ENCODE measurements at regions not wholly inside any gene's neighbourhood (a gene's known extent, or its start where the extent isn't known, plus 50 kb on each side); places are given as distances from the start of the nearest gene placed in this dataset.
"Not testable (repeated sequence)": the region's sequence is repeated elsewhere in the genome, so short reads cannot be mapped to it uniquely, and the experiment has no call there.

- no peak for DNase-seq (ENCODE audit: low spot score)
- H3K4me1 ChIP-seq (ENCODE audit: insufficient read depth, poor library complexity, severe bottlenecking) = no peaks in the 10 kb centered on the region
- no peak for ATAC-seq (ENCODE audit: low read depth)
- no peaks in the 10 kb centered on the region for H3K36me3 ChIP-seq (ENCODE audit: low read depth)
- H3K27me3 ChIP-seq (ENCODE audit: insufficient read depth, poor library complexity, severe bottlenecking) = no peaks in the 10 kb centered on the region
- no peak overlapping the region for H3K27ac ChIP-seq (ENCODE audit: poor library complexity, severe bottlenecking)
- TF ChIP-seq, protein P1, sequence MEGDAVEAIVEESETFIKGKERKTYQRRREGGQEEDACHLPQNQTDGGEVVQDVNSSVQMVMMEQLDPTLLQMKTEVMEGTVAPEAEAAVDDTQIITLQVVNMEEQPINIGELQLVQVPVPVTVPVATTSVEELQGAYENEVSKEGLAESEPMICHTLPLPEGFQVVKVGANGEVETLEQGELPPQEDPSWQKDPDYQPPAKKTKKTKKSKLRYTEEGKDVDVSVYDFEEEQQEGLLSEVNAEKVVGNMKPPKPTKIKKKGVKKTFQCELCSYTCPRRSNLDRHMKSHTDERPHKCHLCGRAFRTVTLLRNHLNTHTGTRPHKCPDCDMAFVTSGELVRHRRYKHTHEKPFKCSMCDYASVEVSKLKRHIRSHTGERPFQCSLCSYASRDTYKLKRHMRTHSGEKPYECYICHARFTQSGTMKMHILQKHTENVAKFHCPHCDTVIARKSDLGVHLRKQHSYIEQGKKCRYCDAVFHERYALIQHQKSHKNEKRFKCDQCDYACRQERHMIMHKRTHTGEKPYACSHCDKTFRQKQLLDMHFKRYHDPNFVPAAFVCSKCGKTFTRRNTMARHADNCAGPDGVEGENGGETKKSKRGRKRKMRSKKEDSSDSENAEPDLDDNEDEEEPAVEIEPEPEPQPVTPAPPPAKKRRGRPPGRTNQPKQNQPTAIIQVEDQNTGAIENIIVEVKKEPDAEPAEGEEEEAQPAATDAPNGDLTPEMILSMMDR (IDR thresholded peaks at IDR 0.05; ENCODE audit: poor library complexity, severe bottlenecking) = no peak
- H3K9me3 ChIP-seq (ENCODE audit: severe bottlenecking) = peaks cover under 1% of the 10 kb centered on the region
- H3K4me3 ChIP-seq (ENCODE audit: severe bottlenecking) = no peak overlapping the region
Measured at GRCh38 chr9:102714184-102714583, 280.9 kb upstream of the CYLC2 start.

GRCh38 chr9:102712910-102713309 is 282.2 kb upstream of the CYLC2 start:
- not testable (repeated sequence) for DNase-seq (ENCODE audit: low spot score); H3K4me1 ChIP-seq (ENCODE audit: insufficient read depth, poor library complexity, severe bottlenecking); H3K36me3 ChIP-seq (ENCODE audit: low read depth); H3K27ac ChIP-seq (ENCODE audit: poor library complexity, severe bottlenecking); ATAC-seq (ENCODE audit: low read depth); H3K9me3 ChIP-seq (ENCODE audit: severe bottlenecking); H3K4me3 ChIP-seq (ENCODE audit: severe bottlenecking); H3K27me3 ChIP-seq (ENCODE audit: insufficient read depth, poor library complexity, severe bottlenecking)

DNA sequence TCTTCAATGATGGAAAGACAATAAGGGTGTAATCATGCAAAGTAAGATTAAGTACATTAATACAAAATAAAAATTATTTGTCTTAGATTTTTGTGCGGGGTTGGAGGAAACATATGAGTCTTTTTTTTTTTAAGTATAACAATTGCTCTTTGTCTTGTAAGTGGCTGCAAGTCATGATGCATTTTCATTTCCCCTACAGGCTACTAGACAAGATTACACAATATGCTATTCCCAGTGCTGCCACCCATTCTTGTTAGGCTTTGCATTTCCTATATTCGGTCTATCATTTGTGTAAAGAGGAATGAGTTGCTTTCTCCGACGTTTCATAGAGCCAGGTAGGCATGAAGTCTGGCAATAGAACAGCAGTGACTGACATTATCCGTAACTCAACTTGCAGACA is 294.2 kb upstream of the CYLC2 start:
- DNase-seq (ENCODE audit: low spot score) = no peak

GRCh38 chr9:102669220-102669619 is 325.9 kb upstream of the CYLC2 start:
- DNase-seq (ENCODE audit: low spot score) (no peak), ATAC-seq (ENCODE audit: low read depth) (no peak)
- TF ChIP-seq, protein P1 (IDR thresholded peaks at IDR 0.05; ENCODE audit: poor library complexity, severe bottlenecking) = no peak
- Histone ChIP-seq H3K27ac (ENCODE audit: poor library complexity, severe bottlenecking) (no peak overlapping the region), H3K9me3 (ENCODE audit: severe bottlenecking) (no peaks in the 10 kb centered on the region), H3K27me3 (ENCODE audit: insufficient read depth, poor library complexity, severe bottlenecking) (no peaks in the 10 kb centered on the region), H3K4me1 (ENCODE audit: insufficient read depth, poor library complexity, severe bottlenecking) (no peaks in the 10 kb centered on the region), H3K4me3 (ENCODE audit: severe bottlenecking) (no peak overlapping the region), H3K36me3 (ENCODE audit: low read depth) (no peaks in the 10 kb centered on the region)

More for the DNA sequence above, 294.2 kb upstream of the CYLC2 start:
- Histone ChIP-seq H3K27me3 (ENCODE audit: insufficient read depth, poor library complexity, severe bottlenecking) (no peaks in the 10 kb centered on the region), H3K36me3 (ENCODE audit: low read depth) (no peaks in the 10 kb centered on the region), H3K4me1 (ENCODE audit: insufficient read depth, poor library complexity, severe bottlenecking) (no peaks in the 10 kb centered on the region), H3K4me3 (ENCODE audit: severe bottlenecking) (no peak overlapping the region), H3K9me3 (ENCODE audit: severe bottlenecking) (no peaks in the 10 kb centered on the region), H3K27ac (ENCODE audit: poor library complexity, severe bottlenecking) (no peak overlapping the region)
- no peak for ATAC-seq (ENCODE audit: low read depth)
- TF ChIP-seq, protein P1 (IDR thresholded peaks at IDR 0.05; ENCODE audit: poor library complexity, severe bottlenecking) = no peak

GRCh38 chr9:102652471-102652870 is 342.7 kb upstream of the CYLC2 start:
- TF ChIP-seq, protein P1 (IDR thresholded peaks at IDR 0.05; ENCODE audit: poor library complexity, severe bottlenecking) = no peak
- ATAC-seq (ENCODE audit: low read depth) (no peak), DNase-seq (ENCODE audit: low spot score) (no peak)
- H3K27ac ChIP-seq (ENCODE audit: poor library complexity, severe bottlenecking) = no peak overlapping the region
- no peaks in the 10 kb centered on the region for H3K9me3 ChIP-seq (ENCODE audit: severe bottlenecking)
- H3K27me3 ChIP-seq (ENCODE audit: insufficient read depth, poor library complexity, severe bottlenecking) = peaks cover 3% of the 10 kb centered on the region
- H3K4me3 ChIP-seq (ENCODE audit: severe bottlenecking) = no peak overlapping the region
- H3K4me1 ChIP-seq (ENCODE audit: insufficient read depth, poor library complexity, severe bottlenecking) = no peaks in the 10 kb centered on the region
- H3K36me3 ChIP-seq (ENCODE audit: low read depth) = no peaks in the 10 kb centered on the region

Data from RWPE2 (cell line).